Common myeloid progenitor, CD34-positive (primary cell): ENCODE measurements at regions not wholly inside any gene's neighbourhood (a gene's known extent, or its start where the extent isn't known, plus 50 kb on each side); places are given as distances from the start of the nearest gene placed in this dataset.

ENCODE experiments used
- CTCF ChIA-PET: fragments of 350-600 bp; sonication (Branson Sonifier 250); formaldehyde crosslinking; loops from one replicate; lab custom pipeline; 2021; ENCODE audit warnings: antibody characterized with exemption; lab: Charles Lee
- POLR2A ChIA-PET: fragments of 350-600 bp; sonication (Branson Sonifier 250); formaldehyde crosslinking; loops from one replicate; lab custom pipeline; 2021; ENCODE audit warnings: antibody characterized with exemption; lab: Charles Lee
- DNase-seq, 3 donors: peaks; one replicate each; pipeline versions ENCODE4 v3.0.0 to v3.0.0-alpha.2; 2013
- H3K27ac ChIP-seq, 2 experiments: 1 replicate in 1 of 2; 2 replicates in 1 of 2; pipeline ENCODE4 v1.7.0; 2013; ENCODE audit warnings: inconsistent platforms in 2 of 2, low read length in 2 of 2, mild to moderate bottlenecking in 2 of 2, low read depth in 1 of 2, moderate library complexity in 1 of 2; ENCODE audit not compliant: severe bottlenecking in 2 of 2, insufficient read depth in 1 of 2, poor library complexity in 1 of 2
- H3K27me3 ChIP-seq, 5 experiments: replicated peaks in 2 of 5; 1 replicate in 3 of 5; 2 replicates in 2 of 5; pipeline versions ENCODE4 v1.6.1 to v1.7.0; 2013; ENCODE audit warnings: low read length in 4 of 5, mild to moderate bottlenecking in 2 of 5, moderate library complexity in 2 of 5, inconsistent platforms in 1 of 5; ENCODE audit not compliant: insufficient read depth in 5 of 5, control insufficient read depth in 4 of 5
- H3K36me3 ChIP-seq, 4 experiments: 1 replicate in 2 of 4; 2 replicates in 2 of 4; pipeline versions ENCODE4 v1.6.1 to v1.7.0; 2013; ENCODE audit warnings: low read length in 3 of 4, control low read depth in 1 of 4, mild to moderate bottlenecking in 1 of 4; ENCODE audit not compliant: control insufficient read depth in 4 of 4, insufficient read depth in 4 of 4
- H3K4me1 ChIP-seq, 4 experiments: 1 replicate in 3 of 4; 2 replicates in 1 of 4; pipeline versions ENCODE4 v1.6.1 to v1.7.1; 2013; ENCODE audit warnings: low read length in 3 of 4, mild to moderate bottlenecking in 3 of 4, control low read depth in 1 of 4, inconsistent platforms in 1 of 4, moderate library complexity in 1 of 4; ENCODE audit not compliant: control insufficient read depth in 4 of 4, insufficient read depth in 4 of 4; ENCODE audit errors: control extremely low read depth in 1 of 4
- H3K4me3 ChIP-seq, 7 experiments: 1 replicate in 4 of 7; 2 replicates in 3 of 7; pipeline versions ENCODE4 v1.5.1 to v1.7.0; 2013; ENCODE audit warnings: mild to moderate bottlenecking in 7 of 7, low read length in 6 of 7, moderate library complexity in 6 of 7, inconsistent platforms in 2 of 7, low read depth in 2 of 7, control low read depth in 1 of 7; ENCODE audit not compliant: insufficient read depth in 4 of 7, control insufficient read depth in 1 of 7; ENCODE audit errors: extremely low read depth in 1 of 7
- H3K9me3 ChIP-seq, 5 experiments: 1 replicate in 4 of 5; 2 replicates in 1 of 5; pipeline versions ENCODE4 v1.6.1 to v1.7.1; 2013; ENCODE audit warnings: low read length in 4 of 5, mild to moderate bottlenecking in 2 of 5, inconsistent platforms in 1 of 5, low read depth in 1 of 5, moderate library complexity in 1 of 5; ENCODE audit not compliant: control insufficient read depth in 4 of 5, insufficient read depth in 2 of 5; ENCODE audit errors: control extremely low read depth in 1 of 5
- WGBS: methylation state at CpG from one replicate; pipeline ENCODE4 v1.1.5; 2013; ENCODE audit not compliant: insufficient coverage; 5-methylcytosine and 5-hydroxymethylcytosine counted together

DNA sequence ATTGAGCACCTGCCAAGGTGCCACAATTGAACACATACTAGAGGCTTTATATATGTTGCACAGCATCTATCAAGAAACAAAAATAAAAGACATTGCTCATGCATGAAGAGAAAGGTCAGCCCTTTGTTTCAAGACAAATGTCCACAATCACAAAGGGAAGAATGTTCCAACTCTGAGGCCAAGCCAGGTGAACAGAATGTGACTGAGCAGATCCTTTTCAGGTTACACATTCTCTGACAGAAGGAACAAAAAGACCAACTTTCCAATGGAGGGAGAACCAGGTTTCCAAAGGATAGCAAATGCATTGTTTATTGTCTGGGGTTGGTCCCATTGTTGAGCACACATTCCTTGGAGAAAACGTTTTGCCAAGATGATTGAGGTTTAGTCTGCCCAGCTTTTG is 50.2 kb upstream of the FAM174B start:
- Histone ChIP-seq H3K27ac (no peak overlapping the region), H3K9me3 (no peaks in the 10 kb centered on the region), H3K27me3 (no peaks in the 10 kb centered on the region), H3K4me1 (peaks cover 0 to 23% (median 12%) of the 10 kb centered on the region in 4 experiments), H3K36me3 (no peaks in the 10 kb centered on the region), H3K4me3 (no peak overlapping the region)
- POLR2A ChIA-PET = no interaction called here
- CTCF ChIA-PET = no interaction called here
- 89% methylated on average over 1 of the region's 1 CpG for WGBS
- DNase-seq = no peak

DNA sequence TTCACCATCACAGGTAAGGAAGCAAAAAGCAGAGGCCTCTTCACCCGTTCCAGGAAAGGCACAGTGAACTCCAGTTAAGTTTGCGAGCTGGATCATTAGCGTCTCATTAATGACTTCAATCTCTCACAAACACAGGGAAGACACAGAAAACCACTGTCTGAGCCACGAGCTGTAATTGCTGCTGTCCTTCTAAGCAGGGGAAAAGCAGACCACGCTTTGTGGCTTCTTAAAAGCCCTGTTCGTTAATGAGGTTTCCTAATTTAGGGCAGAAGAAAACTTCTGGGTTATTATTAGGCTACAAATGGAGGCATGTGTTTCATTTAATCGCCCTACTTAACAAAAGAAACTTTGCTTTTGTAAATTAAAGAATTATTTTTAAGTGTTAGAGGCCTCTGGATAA is 50.6 kb upstream of the FAM174B start:
- ChIA-PET CTCF (no interaction called here), POLR2A (no interaction called here)
- Histone ChIP-seq H3K4me1 (peaks cover 0 to 23% (median 12%) of the 10 kb centered on the region in 4 experiments), H3K9me3 (no peaks in the 10 kb centered on the region), H3K27me3 (no peaks in the 10 kb centered on the region), H3K36me3 (no peaks in the 10 kb centered on the region), H3K4me3 (no peak overlapping the region), H3K27ac (no peak overlapping the region)
- no peak for DNase-seq
- 100% methylated on average over 3 of the region's 7 CpGs for WGBS

DNA sequence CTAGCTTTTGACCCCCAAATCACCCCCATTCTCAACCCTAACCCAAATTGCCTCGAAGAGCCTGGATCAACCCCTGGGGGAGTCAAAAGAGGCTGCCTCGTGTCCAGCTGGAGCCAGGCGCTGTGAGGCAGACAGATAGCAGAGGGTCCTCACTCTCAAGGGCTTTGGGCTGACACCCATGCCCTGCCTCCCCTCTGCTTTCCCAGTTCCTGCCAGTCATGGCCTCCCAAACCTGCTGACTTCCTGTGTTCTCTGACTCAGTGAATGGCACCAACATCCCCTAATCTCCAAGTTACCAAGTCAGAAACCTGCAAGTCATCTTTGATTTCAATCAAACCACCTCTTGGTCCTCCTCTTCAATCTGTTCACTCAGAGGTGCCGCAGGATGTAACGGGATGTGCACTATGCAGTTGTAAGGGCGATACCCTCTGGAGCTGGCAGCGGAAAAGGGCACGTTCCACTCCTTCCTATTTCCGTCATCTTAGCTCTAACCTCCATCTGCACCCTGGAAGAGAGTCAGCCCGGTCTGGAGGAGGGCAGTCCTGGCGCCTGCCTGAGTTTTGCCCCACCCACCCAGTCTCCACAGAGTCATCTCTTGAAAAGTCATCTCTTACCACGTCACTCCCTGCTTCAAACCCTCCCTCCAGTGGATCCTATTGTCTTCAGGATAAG is 52.4 kb upstream of the FAM174B start:
- CTCF ChIA-PET = interaction anchor here (1.9 kb wide), 1 partner anchor 186 kb away, joined by 5 read pairs; no protein-coding TSS in a partner anchor
- DNase-seq = peak in 2 of 3 donors; percentile 30 to 35
- Histone ChIP-seq H3K36me3 (no peaks in the 10 kb centered on the region), H3K4me3 (no peak overlapping the region), H3K27me3 (no peaks in the 10 kb centered on the region), H3K9me3 (no peaks in the 10 kb centered on the region), H3K4me1 (peaks cover 0 to 23% (median 12%) of the 10 kb centered on the region in 4 experiments), H3K27ac (no peak overlapping the region)
- 89% methylated on average over 10 of the region's 12 CpGs for WGBS
- POLR2A ChIA-PET = interaction anchor here (0.8 kb wide), 1 partner anchor 35 kb away, joined by 3 read pairs; no protein-coding TSS in a partner anchor

DNA sequence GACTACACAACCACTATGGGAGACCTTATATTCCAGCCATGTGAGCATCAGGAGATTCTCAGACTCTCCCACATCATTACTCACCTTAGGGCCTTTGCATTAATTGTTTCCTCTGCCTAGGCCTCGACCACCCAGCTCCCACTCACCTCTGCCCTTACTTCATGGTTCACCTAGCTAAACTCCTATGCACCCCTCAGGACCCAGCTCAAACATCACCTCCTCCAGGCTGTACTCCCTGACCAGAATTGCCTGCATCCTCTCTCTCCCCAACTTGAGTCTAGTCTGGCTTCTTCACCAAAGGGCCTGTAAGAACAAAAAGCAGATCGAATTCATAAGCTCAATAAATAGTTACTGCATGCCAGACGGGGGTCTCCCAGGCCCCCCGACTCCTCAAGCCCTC is 53.1 kb upstream of the FAM174B start:
- POLR2A ChIA-PET = interaction anchor here (0.8 kb wide), 1 partner anchor 36 kb away, joined by 3 read pairs; no protein-coding TSS in a partner anchor
- DNase-seq = no peak
- Histone ChIP-seq H3K27ac (no peak overlapping the region), H3K9me3 (no peaks in the 10 kb centered on the region), H3K4me1 (peaks cover 0 to 23% (median 12%) of the 10 kb centered on the region in 4 experiments), H3K27me3 (no peaks in the 10 kb centered on the region), H3K36me3 (no peaks in the 10 kb centered on the region), H3K4me3 (peak overlapping the region in 1 of 7 experiments; percentile 36)
- CTCF ChIA-PET = interaction anchor here (1.9 kb wide), 1 partner anchor 187 kb away, joined by 5 read pairs; no protein-coding TSS in a partner anchor
- WGBS = 81% methylated on average over 4 of the region's 4 CpGs

DNA sequence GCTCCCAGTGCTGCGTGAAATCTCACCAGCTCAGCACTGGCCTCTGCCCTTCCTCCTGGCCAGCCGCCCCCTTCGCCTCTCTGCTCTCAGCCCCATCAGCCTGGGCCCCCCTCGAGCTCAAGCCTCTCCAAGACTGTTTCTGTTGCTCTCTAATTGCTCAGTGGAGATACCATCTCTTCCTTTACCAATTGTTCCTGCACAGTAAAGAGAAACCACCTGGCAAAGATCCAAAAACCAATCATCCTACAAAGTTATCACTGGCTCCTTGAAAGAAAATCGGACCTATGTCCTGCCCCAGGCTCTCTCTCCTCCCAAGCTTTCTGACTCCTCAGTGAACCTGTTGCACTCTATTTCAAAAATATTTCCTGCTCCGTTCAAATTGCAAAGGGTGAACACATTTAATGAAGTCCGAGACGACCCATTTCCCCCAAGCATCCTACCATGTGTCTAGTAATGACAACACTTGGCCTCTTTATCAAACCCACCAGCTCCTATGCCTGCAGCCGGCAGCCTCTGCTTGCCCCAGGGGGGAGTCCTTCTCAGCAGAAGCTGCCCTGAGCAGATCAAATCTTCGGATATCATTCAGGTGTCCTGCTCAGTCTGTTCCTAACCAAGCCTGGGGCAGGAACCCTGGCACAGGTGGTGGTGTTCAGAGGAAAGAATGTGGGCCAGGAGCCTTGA is 53.7 kb upstream of the FAM174B start:
- peak; percentile 26 to 65 (median 62) for DNase-seq
- ChIA-PET POLR2A (no interaction called here), CTCF (interaction anchor here (0.9 to 1.9 kb wide), 3 partner anchors 42 to 613 kb away, joined by 3 to 6 read pairs (median 5); no protein-coding TSS in a partner anchor)
- H3K9me3 ChIP-seq = no peaks in the 10 kb centered on the region
- H3K36me3 ChIP-seq = no peaks in the 10 kb centered on the region
- H3K4me1 ChIP-seq = peaks cover 0 to 27% (median 16%) of the 10 kb centered on the region in 4 experiments
- 7% methylated on average over 10 of the region's 10 CpGs for WGBS
- no peak overlapping the region for H3K27ac ChIP-seq
- H3K4me3 ChIP-seq = peak overlapping the region in 1 of 7 experiments; percentile 36
- H3K27me3 ChIP-seq = no peaks in the 10 kb centered on the region

DNA sequence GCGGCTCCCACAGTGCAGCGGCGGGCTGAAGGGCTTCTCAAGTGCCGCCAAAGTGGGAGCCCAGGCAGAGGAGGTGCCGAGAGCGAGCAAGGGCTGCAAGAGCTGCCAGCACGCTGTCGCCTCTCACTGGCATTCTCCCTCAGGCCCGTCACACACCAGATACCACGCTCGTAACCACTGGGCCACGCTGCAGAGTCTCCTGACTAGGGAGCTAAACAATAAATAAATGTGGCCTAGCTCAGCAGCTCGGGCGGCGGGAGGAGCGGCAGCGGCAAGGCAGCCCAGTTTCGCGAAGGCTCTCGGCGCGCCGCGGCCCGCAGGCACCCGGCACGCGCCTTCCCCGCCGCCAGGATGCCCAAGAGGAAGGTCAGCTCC is 55.9 kb upstream of the FAM174B start:
- ChIA-PET POLR2A (no interaction called here), CTCF (interaction anchor here (1.2 kb wide), 1 partner anchor 99 kb away, joined by 6 read pairs; no protein-coding TSS in a partner anchor)
- Histone ChIP-seq H3K27me3 (no peaks in the 10 kb centered on the region), H3K9me3 (no peaks in the 10 kb centered on the region), H3K4me1 (peaks cover 0 to 31% (median 18%) of the 10 kb centered on the region in 4 experiments), H3K27ac (no peak overlapping the region), H3K4me3 (no peak overlapping the region), H3K36me3 (no peaks in the 10 kb centered on the region)
- DNase-seq = no peak
- WGBS = 95% methylated on average over 27 of the region's 30 CpGs
